ENCODE measurements at regions not wholly inside any gene's neighbourhood (a gene's known extent, or its start where the extent isn't known, plus 50 kb on each side); places are given as distances from the start of the nearest gene placed in this dataset.

- no peak for TF ChIP-seq EZH2 (IDR thresholded peaks at IDR 0.05; ENCODE audit: low read length, unreplicated experiment)
- no peak for TF ChIP-seq EZH2phosphoT487 (IDR thresholded peaks at IDR 0.05; ENCODE audit: borderline replicate concordance, low read length)
- no peak for TF ChIP-seq CTCF (conservative IDR thresholded peaks at IDR 0.05; ENCODE audit: low read depth, low read length)
Observed at GRCh38 chr20:52683761-52684160, 288.4 kb upstream of the TSHZ2 start.
